Mesothelial cell of epicardium (in vitro differentiated cells): ENCODE measurements at regions not wholly inside any gene's neighbourhood (a gene's known extent, or its start where the extent isn't known, plus 50 kb on each side); places are given as distances from the start of the nearest gene placed in this dataset.

Source experiments
- DNase-seq, 2 experiments: peaks; one replicate each; pipeline ENCODE4 v3.0.0; 2021; ENCODE audit warnings: low spot score in 2 of 2; ENCODE audit not compliant: unreplicated experiment in 2 of 2
- H3K27ac Mint-ChIP-seq: 2 replicates; pipeline ENCODE4 v1.8.0; 2021; ENCODE audit warnings: mixed read lengths
- H3K27me3 Mint-ChIP-seq: 2 replicates; pipeline ENCODE4 v1.8.0; 2021; ENCODE audit warnings: low read depth, mixed read lengths
- H3K36me3 Mint-ChIP-seq: 2 replicates; pipeline ENCODE4 v1.8.0; 2021; ENCODE audit warnings: mixed read lengths
- H3K4me1 Mint-ChIP-seq: 2 replicates; pipeline ENCODE4 v1.8.0; 2021; ENCODE audit warnings: mixed read lengths
- H3K4me3 Mint-ChIP-seq: 2 replicates; pipeline ENCODE4 v1.8.0; 2021; ENCODE audit warnings: mild to moderate bottlenecking, moderate library complexity, mixed read lengths
- H3K9me3 Mint-ChIP-seq: 2 replicates; pipeline ENCODE4 v1.8.0; 2021; ENCODE audit warnings: mixed read lengths
- TF ChIP-seq, protein P1 (sequence below): fragments of 200-600 bp; sonication (generic); IDR thresholded peaks from one replicate; pipeline ENCODE4 v1.5.0; 2021; ENCODE audit warnings: antibody characterized with exemption; ENCODE audit not compliant: unreplicated experiment

DNA sequence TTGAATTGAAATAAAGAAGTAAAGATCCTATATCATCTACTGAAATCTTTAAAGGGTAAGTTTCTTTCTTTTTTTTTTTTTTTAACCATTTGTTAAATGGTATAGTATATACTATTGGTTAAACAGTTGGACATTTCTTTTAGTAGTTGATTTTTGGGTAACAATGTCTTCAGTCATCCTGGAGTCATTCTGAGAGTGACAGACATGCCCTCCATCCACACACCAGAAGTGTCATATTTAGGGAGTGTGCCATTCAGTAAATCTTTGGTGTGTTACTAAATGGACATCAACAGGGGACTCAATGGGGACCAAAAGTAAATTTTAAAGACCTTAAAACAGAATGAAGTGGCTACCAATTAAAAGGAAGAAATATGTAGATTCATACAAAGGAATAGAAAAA is 50.8 kb upstream of the SLC39A10 start:
- no peak for DNase-seq
- H3K36me3 Mint-ChIP-seq = no peaks in the 10 kb centered on the region
- H3K9me3 Mint-ChIP-seq = no peaks in the 10 kb centered on the region
- H3K4me1 Mint-ChIP-seq = peaks cover 32% of the 10 kb centered on the region
- TF ChIP-seq, protein P1, sequence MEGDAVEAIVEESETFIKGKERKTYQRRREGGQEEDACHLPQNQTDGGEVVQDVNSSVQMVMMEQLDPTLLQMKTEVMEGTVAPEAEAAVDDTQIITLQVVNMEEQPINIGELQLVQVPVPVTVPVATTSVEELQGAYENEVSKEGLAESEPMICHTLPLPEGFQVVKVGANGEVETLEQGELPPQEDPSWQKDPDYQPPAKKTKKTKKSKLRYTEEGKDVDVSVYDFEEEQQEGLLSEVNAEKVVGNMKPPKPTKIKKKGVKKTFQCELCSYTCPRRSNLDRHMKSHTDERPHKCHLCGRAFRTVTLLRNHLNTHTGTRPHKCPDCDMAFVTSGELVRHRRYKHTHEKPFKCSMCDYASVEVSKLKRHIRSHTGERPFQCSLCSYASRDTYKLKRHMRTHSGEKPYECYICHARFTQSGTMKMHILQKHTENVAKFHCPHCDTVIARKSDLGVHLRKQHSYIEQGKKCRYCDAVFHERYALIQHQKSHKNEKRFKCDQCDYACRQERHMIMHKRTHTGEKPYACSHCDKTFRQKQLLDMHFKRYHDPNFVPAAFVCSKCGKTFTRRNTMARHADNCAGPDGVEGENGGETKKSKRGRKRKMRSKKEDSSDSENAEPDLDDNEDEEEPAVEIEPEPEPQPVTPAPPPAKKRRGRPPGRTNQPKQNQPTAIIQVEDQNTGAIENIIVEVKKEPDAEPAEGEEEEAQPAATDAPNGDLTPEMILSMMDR = no peak
- H3K4me3 Mint-ChIP-seq = no peak overlapping the region
- H3K27me3 Mint-ChIP-seq = no peaks in the 10 kb centered on the region
- H3K27ac Mint-ChIP-seq = peak overlapping the region; percentile 2

DNA sequence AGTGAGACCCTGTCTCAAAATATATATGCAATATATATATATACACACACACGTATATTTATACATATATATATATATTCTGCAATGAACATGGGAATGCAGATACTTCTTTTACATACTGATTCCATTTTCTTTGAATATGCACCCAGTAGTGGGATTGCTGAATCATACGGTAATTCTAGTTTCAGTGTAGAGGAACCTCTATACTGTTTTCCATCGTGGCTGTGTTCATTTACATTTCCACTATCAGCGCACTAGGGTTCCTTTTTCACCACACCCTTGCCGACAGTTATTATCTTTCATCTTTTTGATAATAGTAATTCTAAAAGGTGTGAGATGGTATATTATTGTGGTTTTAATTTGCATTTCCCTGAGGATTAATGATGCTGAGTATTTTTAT is 52.3 kb upstream of the SLC39A10 start:
- H3K27me3 Mint-ChIP-seq = no peaks in the 10 kb centered on the region
- no peak for DNase-seq
- H3K4me3 Mint-ChIP-seq = no peak overlapping the region
- H3K4me1 Mint-ChIP-seq = peaks cover 42% of the 10 kb centered on the region
- TF ChIP-seq, protein P1 = no peak
- no peak overlapping the region for H3K27ac Mint-ChIP-seq
- no peaks in the 10 kb centered on the region for H3K9me3 Mint-ChIP-seq
- no peaks in the 10 kb centered on the region for H3K36me3 Mint-ChIP-seq

DNA sequence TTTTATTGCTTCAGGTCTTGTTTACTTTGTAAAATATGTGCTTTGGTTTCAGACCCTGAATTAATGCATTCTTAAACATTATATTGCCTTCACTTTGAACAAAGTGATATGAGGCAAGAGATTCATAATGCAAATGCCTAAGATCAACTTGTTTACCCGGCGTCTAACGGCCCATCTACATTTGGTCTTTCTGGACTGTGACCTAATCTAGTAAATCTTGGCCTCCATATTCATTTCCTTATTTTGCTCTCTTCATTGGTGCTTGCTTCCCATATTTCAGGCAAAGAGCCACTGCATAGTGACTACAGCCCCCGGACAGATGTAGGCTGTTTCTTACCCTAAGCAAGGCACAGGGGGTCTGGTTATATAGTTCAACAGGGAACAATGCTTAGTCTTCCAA is 53.0 kb upstream of the SLC39A10 start:
- TF ChIP-seq, protein P1 = no peak
- no peak overlapping the region for H3K27ac Mint-ChIP-seq
- no peaks in the 10 kb centered on the region for H3K9me3 Mint-ChIP-seq
- H3K4me1 Mint-ChIP-seq = peaks cover 40% of the 10 kb centered on the region
- no peaks in the 10 kb centered on the region for H3K27me3 Mint-ChIP-seq
- H3K36me3 Mint-ChIP-seq = no peaks in the 10 kb centered on the region
- no peak overlapping the region for H3K4me3 Mint-ChIP-seq
- no peak for DNase-seq

DNA sequence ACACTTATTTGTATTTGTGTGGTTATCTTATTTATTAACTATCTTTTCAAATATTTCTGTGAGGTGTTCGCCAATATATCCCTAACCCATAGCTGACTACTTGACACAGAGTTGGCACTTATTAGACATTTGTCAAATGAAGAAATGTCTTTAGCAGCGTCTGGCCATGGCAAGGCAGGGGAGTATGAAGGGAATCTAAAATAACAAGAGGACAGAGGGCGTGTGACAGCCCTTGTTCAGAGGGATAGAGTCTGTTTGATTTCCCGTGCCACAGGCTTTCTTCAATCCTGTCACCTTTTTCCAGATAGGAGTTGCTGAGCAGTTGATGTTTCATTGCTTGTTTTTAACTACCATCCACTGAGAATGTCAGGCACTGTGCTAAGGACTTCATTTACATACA is 53.6 kb upstream of the SLC39A10 start:
- Mint-ChIP-seq H3K4me3 (no peak overlapping the region), H3K27me3 (no peaks in the 10 kb centered on the region), H3K9me3 (no peaks in the 10 kb centered on the region), H3K36me3 (no peaks in the 10 kb centered on the region), H3K27ac (no peak overlapping the region), H3K4me1 (peaks cover 35% of the 10 kb centered on the region)
- DNase-seq = no peak
- TF ChIP-seq, protein P1 = no peak

DNA sequence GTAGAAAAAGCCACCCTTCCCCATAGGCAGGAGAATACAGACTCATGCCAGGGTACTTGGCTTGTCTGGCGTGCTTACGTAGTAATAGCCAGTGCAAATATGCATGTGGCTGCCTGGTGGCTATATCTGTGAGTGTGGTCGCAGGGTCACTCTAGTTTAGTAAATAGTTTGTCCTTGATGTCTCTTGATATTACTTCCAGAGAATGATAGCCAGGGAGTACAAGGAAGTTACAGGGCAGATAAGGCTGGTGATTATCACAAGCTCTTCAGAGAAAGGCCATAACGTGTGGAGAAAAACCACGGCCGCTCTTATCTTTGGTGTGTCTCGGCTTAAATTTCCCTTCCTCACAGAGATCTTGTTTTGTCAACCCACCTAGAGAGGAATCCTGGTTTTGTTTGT is 54.3 kb upstream of the SLC39A10 start:
- peak overlapping the region; percentile 24 for H3K27ac Mint-ChIP-seq
- no peak for DNase-seq
- H3K27me3 Mint-ChIP-seq = no peaks in the 10 kb centered on the region
- H3K4me3 Mint-ChIP-seq = no peak overlapping the region
- H3K9me3 Mint-ChIP-seq = no peaks in the 10 kb centered on the region
- no peaks in the 10 kb centered on the region for H3K36me3 Mint-ChIP-seq
- TF ChIP-seq, protein P1 = no peak
- H3K4me1 Mint-ChIP-seq = peaks cover 35% of the 10 kb centered on the region

DNA sequence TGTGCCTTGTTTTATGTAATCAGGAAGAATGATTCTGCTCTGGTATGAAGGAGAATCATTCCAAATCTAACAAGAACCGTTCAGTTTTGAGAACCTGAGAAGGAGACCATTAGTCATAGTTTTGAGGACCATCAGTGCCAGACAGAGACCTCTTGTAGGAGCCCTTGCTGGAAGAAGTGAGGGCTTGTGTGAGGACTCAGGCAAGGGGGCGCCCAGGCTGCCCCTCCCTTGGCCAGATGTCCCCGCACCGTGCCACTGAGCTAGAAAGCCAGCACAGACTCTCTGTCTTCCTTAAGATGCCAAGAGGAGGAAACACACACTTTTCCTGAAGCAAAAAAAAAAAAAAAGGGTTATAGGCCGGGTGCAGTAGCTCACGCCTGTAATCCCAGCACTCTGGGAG is 55.7 kb upstream of the SLC39A10 start:
- H3K27me3 Mint-ChIP-seq = no peaks in the 10 kb centered on the region
- H3K27ac Mint-ChIP-seq = peak overlapping the region; percentile 88
- DNase-seq = no peak

More for the DNA sequence above, 55.7 kb upstream of the SLC39A10 start:
- H3K4me3 Mint-ChIP-seq = no peak overlapping the region
- H3K9me3 Mint-ChIP-seq = no peaks in the 10 kb centered on the region
- no peaks in the 10 kb centered on the region for H3K36me3 Mint-ChIP-seq
- TF ChIP-seq, protein P1 = no peak
- H3K4me1 Mint-ChIP-seq = peaks cover 32% of the 10 kb centered on the region
